Body of pancreas (tissue), 4 donors: ENCODE measurements at regions not wholly inside any gene's neighbourhood (a gene's known extent, or its start where the extent isn't known, plus 50 kb on each side); places are given as distances from the start of the nearest gene placed in this dataset.

ENCODE experiments used
- POLR2A ChIP-seq, 3 donors: fragments of 450-650 bp; IDR thresholded peaks; one replicate each; pipeline ENCODE4 v1.6.1; 2016; ENCODE audit warnings: antibody characterized with exemption in 3 of 3, mild to moderate bottlenecking in 2 of 3
- TF ChIP-seq, protein P1 (sequence below), 7 experiments: fragments of 450-650 bp in 4 of 7; fragments of 200-600 bp in 3 of 7; sonication (generic) in 3 of 7; IDR thresholded peaks; one replicate each; pipeline ENCODE4 v1.5.1; 2016 to 2019; ENCODE audit warnings: antibody characterized with exemption in 7 of 7

- TF ChIP-seq, protein P1, sequence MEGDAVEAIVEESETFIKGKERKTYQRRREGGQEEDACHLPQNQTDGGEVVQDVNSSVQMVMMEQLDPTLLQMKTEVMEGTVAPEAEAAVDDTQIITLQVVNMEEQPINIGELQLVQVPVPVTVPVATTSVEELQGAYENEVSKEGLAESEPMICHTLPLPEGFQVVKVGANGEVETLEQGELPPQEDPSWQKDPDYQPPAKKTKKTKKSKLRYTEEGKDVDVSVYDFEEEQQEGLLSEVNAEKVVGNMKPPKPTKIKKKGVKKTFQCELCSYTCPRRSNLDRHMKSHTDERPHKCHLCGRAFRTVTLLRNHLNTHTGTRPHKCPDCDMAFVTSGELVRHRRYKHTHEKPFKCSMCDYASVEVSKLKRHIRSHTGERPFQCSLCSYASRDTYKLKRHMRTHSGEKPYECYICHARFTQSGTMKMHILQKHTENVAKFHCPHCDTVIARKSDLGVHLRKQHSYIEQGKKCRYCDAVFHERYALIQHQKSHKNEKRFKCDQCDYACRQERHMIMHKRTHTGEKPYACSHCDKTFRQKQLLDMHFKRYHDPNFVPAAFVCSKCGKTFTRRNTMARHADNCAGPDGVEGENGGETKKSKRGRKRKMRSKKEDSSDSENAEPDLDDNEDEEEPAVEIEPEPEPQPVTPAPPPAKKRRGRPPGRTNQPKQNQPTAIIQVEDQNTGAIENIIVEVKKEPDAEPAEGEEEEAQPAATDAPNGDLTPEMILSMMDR (IDR thresholded peaks at IDR 0.05): no peak
- TF ChIP-seq POLR2A (IDR thresholded peaks at IDR 0.05): no peak
Measured at GRCh38 chr2:176581557-176582165, 312.4 kb downstream of the MTX2 start.
